ENCODE measurements at regions not wholly inside any gene's neighbourhood (a gene's known extent, or its start where the extent isn't known, plus 50 kb on each side); places are given as distances from the start of the nearest gene placed in this dataset.

DNA sequence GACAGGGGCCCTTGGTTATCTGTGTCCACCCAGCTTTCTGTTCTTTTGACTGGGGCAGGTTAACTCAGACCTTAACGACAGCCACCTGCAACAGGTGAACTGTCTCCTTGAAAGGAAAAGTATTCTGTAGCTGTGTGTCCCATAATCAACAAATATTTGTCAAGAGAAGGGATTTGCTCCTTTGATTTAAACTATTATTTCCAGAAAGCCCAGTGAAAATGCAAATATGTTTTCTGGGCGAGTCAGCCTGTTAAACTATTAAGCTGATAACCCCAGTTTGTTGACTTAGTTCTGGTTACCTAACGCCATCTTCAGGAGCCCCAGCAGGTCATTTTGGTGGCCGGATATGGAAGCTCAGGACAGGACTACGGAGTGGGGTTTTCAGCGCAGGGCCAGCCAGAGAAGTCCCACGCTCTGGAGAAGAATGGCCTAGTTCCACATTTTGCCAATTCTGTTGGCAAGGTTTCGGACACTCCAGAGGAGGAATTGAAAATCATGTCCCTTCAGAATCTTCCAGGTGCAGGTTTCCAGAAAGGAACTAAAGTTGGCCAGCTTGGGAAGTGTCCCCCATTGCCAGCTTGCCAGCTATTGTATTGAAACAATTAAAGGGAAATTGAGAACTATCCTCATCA is 54.5 kb downstream of the ADRA2A start:
- H3K79me2 ChIP-seq (ENCODE audit: insufficient read depth, low read depth) = no peaks in the 10 kb centered on the region
- no peak overlapping the region for H3K4me2 ChIP-seq
- no peaks in the 10 kb centered on the region for H3K4me1 ChIP-seq (ENCODE audit: low read depth, poor library complexity, severe bottlenecking)
- no peak overlapping the region for H3K9ac ChIP-seq
- no peaks in the 10 kb centered on the region for H3K27me3 ChIP-seq (ENCODE audit: insufficient read depth, low read depth)
- TF ChIP-seq, protein P1, sequence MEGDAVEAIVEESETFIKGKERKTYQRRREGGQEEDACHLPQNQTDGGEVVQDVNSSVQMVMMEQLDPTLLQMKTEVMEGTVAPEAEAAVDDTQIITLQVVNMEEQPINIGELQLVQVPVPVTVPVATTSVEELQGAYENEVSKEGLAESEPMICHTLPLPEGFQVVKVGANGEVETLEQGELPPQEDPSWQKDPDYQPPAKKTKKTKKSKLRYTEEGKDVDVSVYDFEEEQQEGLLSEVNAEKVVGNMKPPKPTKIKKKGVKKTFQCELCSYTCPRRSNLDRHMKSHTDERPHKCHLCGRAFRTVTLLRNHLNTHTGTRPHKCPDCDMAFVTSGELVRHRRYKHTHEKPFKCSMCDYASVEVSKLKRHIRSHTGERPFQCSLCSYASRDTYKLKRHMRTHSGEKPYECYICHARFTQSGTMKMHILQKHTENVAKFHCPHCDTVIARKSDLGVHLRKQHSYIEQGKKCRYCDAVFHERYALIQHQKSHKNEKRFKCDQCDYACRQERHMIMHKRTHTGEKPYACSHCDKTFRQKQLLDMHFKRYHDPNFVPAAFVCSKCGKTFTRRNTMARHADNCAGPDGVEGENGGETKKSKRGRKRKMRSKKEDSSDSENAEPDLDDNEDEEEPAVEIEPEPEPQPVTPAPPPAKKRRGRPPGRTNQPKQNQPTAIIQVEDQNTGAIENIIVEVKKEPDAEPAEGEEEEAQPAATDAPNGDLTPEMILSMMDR (conservative IDR thresholded peaks at IDR 0.05; ENCODE audit: low read depth, low read length) = no peak
- no peak overlapping the region for H3K27ac ChIP-seq
- no peak overlapping the region for H3K4me3 ChIP-seq (IDR thresholded peaks at IDR 0.05; ENCODE audit: insufficient read depth, low read depth, low read length)
- H4K20me1 ChIP-seq (ENCODE audit: insufficient read depth) = no peaks in the 10 kb centered on the region
- no peaks in the 10 kb centered on the region for H3K36me3 ChIP-seq (ENCODE audit: insufficient read depth)
- H2AFZ ChIP-seq (ENCODE audit: low read depth) = no peak overlapping the region

DNA sequence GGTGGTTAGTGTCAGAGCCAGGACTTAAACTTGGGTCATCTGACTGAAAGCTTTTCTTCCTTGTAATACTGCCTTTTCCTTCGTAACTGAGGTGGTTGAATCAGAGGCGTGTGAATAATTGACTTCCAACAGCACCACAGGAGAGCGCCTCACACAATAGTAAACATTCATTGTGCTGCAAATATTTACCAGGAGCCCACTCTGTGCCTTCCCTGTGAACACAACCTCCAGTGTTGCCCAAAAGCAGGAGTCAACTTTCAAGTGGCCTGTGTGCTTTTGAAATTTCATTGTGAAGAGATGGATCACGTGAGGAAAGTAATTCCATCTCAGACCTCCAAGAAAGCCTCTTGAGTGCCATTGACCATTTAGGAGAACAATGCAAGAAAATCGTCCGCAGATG is 60.2 kb downstream of the ADRA2A start:
- TF ChIP-seq, protein P1 (conservative IDR thresholded peaks at IDR 0.05; ENCODE audit: low read depth, low read length) = no peak
- H3K4me2 ChIP-seq = no peak overlapping the region
- H3K27ac ChIP-seq = no peak overlapping the region
- no peaks in the 10 kb centered on the region for H3K27me3 ChIP-seq (ENCODE audit: insufficient read depth, low read depth)
- no peak overlapping the region for H3K4me3 ChIP-seq (IDR thresholded peaks at IDR 0.05; ENCODE audit: insufficient read depth, low read depth, low read length)
- H4K20me1 ChIP-seq (ENCODE audit: insufficient read depth) = no peaks in the 10 kb centered on the region
- H2AFZ ChIP-seq (ENCODE audit: low read depth) = no peak overlapping the region
- no peak overlapping the region for H3K9ac ChIP-seq
- H3K36me3 ChIP-seq (ENCODE audit: insufficient read depth) = no peaks in the 10 kb centered on the region
- no peaks in the 10 kb centered on the region for H3K4me1 ChIP-seq (ENCODE audit: low read depth, poor library complexity, severe bottlenecking)
- H3K79me2 ChIP-seq (ENCODE audit: insufficient read depth, low read depth) = no peaks in the 10 kb centered on the region

DNA sequence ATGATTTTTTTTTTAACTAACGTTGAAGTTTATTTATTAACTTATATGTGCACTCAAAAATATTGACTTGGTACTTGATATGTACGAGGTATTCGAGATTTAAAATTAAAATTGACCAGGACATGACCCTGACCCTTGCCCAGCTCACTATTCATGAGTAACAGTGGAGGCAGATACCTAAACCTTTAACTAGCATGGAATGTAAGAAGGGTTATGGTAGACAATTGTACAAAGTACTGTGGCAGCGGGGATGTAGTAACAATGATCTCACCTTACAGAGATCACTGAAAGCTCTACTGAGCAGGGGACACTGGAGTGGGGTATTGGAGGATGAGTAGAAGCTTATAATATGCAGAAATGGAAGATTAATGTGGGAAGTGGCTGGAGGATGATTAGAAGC is 60.8 kb downstream of the ADRA2A start:
- Histone ChIP-seq H4K20me1 (ENCODE audit: insufficient read depth) (no peaks in the 10 kb centered on the region), H3K36me3 (ENCODE audit: insufficient read depth) (no peaks in the 10 kb centered on the region), H3K79me2 (ENCODE audit: insufficient read depth, low read depth) (no peaks in the 10 kb centered on the region), H2AFZ (ENCODE audit: low read depth) (no peak overlapping the region), H3K4me2 (no peak overlapping the region), H3K4me1 (ENCODE audit: low read depth, poor library complexity, severe bottlenecking) (no peaks in the 10 kb centered on the region), H3K9ac (no peak overlapping the region), H3K4me3 (IDR thresholded peaks at IDR 0.05; ENCODE audit: insufficient read depth, low read depth, low read length) (no peak overlapping the region), H3K27ac (no peak overlapping the region), H3K27me3 (ENCODE audit: insufficient read depth, low read depth) (no peaks in the 10 kb centered on the region)
- TF ChIP-seq, protein P1 (conservative IDR thresholded peaks at IDR 0.05; ENCODE audit: low read depth, low read length) = no peak

DNA sequence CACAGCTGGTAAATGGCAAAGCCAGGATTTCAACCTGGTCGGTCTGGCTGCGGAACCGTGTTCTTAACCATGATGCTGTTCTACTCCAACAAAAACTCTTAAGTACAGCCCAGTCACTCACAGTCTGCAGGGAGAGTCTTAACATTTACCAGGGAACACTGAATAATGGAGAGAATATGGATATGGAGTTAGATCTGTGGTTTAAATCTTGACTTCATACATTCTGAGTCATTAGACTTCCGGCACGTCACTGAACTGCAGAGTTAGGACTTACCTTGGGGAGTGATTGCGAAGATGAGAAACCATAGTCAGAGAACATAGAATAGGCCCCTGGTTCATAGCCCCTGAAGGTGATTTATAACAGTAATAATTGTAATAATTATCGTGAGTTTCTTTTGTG is 61.7 kb downstream of the ADRA2A start:
- Histone ChIP-seq H2AFZ (ENCODE audit: low read depth) (no peak overlapping the region), H3K27me3 (ENCODE audit: insufficient read depth, low read depth) (no peaks in the 10 kb centered on the region), H3K36me3 (ENCODE audit: insufficient read depth) (no peaks in the 10 kb centered on the region), H3K27ac (no peak overlapping the region), H3K4me3 (IDR thresholded peaks at IDR 0.05; ENCODE audit: insufficient read depth, low read depth, low read length) (no peak overlapping the region), H3K9ac (no peak overlapping the region), H4K20me1 (ENCODE audit: insufficient read depth) (no peaks in the 10 kb centered on the region), H3K4me1 (ENCODE audit: low read depth, poor library complexity, severe bottlenecking) (no peaks in the 10 kb centered on the region), H3K79me2 (ENCODE audit: insufficient read depth, low read depth) (no peaks in the 10 kb centered on the region), H3K4me2 (no peak overlapping the region)
- TF ChIP-seq, protein P1 (conservative IDR thresholded peaks at IDR 0.05; ENCODE audit: low read depth, low read length) = no peak

Data from KMS-11 (cell line).